AG10803 (cell line): ENCODE measurements at regions not wholly inside any gene's neighbourhood (a gene's known extent, or its start where the extent isn't known, plus 50 kb on each side); places are given as distances from the start of the nearest gene placed in this dataset.

Source experiments
- DNase-seq: peaks from one replicate; pipeline ENCODE4 v3.0.0; 2010; ENCODE audit warnings: low read depth
- H3K4me3 ChIP-seq: 2 replicates; pipeline ENCODE4 v1.5.1; 2011; ENCODE audit warnings: mild to moderate bottlenecking, low read length, control low read depth
- CTCF ChIP-seq: conservative IDR thresholded peaks from 2 replicates; pipeline ENCODE4 v1.5.1; 2011; ENCODE audit warnings: mild to moderate bottlenecking, low read length, control low read depth, inconsistent platforms

- no peak for DNase-seq
- no peak for TF ChIP-seq CTCF
These were observed 292.3 kb upstream of the SIX2 start for GRCh38 chr2:45301307-45302277.

GRCh38 chr2:45300026-45300750 lies 290.9 kb upstream of the SIX2 start:
- TF ChIP-seq CTCF = no peak
- no peak for DNase-seq

More at GRCh38 chr2:45301307-45302277, 292.3 kb upstream of the SIX2 start:
- H3K4me3 ChIP-seq = no peak overlapping the region

GRCh38 chr2:45299361-45299760 lies 290.1 kb upstream of the SIX2 start:
- no peak for TF ChIP-seq CTCF
- DNase-seq = no peak
- no peak overlapping the region for H3K4me3 ChIP-seq

More at GRCh38 chr2:45300026-45300750, 290.9 kb upstream of the SIX2 start:
- H3K4me3 ChIP-seq = no peak overlapping the region

GRCh38 chr2:45293182-45293581 lies 283.9 kb upstream of the SIX2 start:
- DNase-seq = peak; percentile 44
- no peak for TF ChIP-seq CTCF
- H3K4me3 ChIP-seq = no peak overlapping the region

GRCh38 chr2:45291296-45291701 lies 282.0 kb upstream of the SIX2 start:
- DNase-seq = no peak
- H3K4me3 ChIP-seq = no peak overlapping the region
- no peak for TF ChIP-seq CTCF

GRCh38 chr2:45289997-45290709 lies 280.9 kb upstream of the SIX2 start:
- TF ChIP-seq CTCF = no peak
- H3K4me3 ChIP-seq = no peak overlapping the region
- DNase-seq = no peak
